ENCODE measurements at regions not wholly inside any gene's neighbourhood (a gene's known extent, or its start where the extent isn't known, plus 50 kb on each side); places are given as distances from the start of the nearest gene placed in this dataset.

DNA sequence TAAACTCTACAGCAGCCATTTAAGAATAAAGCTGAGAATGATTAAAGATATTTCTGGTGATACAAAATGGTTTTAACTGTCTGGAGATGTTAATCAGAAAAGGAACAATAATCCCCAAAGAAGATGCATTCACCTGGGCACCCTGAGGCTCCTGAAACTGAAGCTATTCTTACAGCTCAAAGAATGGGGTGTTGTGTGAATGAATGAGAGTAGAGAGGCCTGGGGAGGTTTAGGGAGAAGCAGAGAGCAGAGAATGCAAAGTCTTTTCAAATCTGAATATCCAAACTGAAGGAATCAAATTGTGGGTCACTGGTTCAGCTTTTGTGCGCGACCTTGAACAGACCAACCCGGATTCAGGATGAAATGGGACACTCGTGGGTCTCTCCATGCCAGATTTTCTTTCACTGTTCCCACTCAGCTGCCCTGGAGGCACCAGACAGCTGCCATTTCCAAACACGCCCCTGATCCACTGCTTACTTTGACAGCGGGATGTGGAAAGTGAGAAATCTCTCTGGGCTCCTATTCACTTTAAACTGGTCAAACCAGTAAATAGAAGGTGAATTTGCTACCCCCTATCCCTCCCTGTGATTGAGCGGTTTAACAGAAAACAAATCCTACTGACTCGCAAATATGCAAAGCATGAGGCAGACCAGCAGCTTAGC, 485.5 kb upstream of the THBS1 start:
- TF ChIP-seq, protein P1, sequence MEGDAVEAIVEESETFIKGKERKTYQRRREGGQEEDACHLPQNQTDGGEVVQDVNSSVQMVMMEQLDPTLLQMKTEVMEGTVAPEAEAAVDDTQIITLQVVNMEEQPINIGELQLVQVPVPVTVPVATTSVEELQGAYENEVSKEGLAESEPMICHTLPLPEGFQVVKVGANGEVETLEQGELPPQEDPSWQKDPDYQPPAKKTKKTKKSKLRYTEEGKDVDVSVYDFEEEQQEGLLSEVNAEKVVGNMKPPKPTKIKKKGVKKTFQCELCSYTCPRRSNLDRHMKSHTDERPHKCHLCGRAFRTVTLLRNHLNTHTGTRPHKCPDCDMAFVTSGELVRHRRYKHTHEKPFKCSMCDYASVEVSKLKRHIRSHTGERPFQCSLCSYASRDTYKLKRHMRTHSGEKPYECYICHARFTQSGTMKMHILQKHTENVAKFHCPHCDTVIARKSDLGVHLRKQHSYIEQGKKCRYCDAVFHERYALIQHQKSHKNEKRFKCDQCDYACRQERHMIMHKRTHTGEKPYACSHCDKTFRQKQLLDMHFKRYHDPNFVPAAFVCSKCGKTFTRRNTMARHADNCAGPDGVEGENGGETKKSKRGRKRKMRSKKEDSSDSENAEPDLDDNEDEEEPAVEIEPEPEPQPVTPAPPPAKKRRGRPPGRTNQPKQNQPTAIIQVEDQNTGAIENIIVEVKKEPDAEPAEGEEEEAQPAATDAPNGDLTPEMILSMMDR (IDR thresholded peaks at IDR 0.05; ENCODE audit: insufficient read depth, low read depth, low read length) = no peak
- no peak for TF ChIP-seq EZH2 (IDR thresholded peaks at IDR 0.05; ENCODE audit: insufficient read depth, low read length)
